GM10266 (cell line): ENCODE measurements at regions not wholly inside any gene's neighbourhood (a gene's known extent, or its start where the extent isn't known, plus 50 kb on each side); places are given as distances from the start of the nearest gene placed in this dataset.

Experiments used
- DNase-seq: peaks from one replicate; pipeline ENCODE4 v3.0.0; 2012; ENCODE audit errors: extremely low spot score
- CTCF ChIP-seq: IDR thresholded peaks from 2 replicates; pipeline ENCODE4 v1.5.1; 2012; ENCODE audit warnings: mild to moderate bottlenecking, low read depth; ENCODE audit not compliant: control insufficient read depth, insufficient read depth; ENCODE audit errors: missing control alignments

DNA sequence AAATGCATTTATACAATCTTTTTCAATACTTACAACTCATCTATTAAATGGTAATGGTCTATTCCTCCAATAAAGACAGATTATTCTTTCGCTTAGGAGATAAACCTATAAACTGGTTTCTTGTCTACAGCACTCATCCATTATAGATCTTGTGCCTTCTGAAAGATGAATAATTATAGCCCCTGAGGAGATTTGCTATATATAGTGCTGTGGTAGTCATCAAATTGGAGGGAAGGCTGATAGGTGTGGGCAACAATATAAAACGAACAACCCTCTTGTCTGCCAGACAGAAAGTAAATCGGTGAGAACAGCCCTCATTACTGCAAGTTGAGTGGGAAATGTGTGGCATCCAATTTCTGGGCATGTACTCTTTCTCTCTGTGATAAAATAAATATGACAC is 292.5 kb upstream of the CNR1 start:
- TF ChIP-seq CTCF = no peak
- DNase-seq = no peak

- TF ChIP-seq CTCF = no peak
- DNase-seq = no peak
Observed at GRCh38 chr6:88456221-88456859, 290.2 kb upstream of the CNR1 start.

DNA sequence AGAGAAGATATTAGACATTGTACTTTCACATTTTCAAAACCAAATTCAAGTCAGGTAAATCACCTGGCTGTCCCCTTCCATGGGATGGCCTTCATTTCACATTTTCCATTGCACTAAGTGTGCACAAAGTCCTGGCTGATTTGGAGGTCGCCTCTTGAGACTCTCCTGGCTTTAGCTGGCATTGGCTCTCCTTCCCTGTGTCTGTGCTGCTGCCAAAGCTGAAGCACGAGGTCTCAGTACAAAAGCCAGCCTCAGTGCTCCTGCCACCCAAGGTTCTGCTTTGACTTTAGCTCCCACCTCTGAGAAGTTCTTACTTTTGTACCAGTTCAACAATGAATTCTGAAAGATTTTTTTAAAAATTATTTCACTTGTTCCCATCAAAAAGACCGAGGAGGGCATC is 289.2 kb upstream of the CNR1 start:
- no peak for TF ChIP-seq CTCF
- no peak for DNase-seq

DNA sequence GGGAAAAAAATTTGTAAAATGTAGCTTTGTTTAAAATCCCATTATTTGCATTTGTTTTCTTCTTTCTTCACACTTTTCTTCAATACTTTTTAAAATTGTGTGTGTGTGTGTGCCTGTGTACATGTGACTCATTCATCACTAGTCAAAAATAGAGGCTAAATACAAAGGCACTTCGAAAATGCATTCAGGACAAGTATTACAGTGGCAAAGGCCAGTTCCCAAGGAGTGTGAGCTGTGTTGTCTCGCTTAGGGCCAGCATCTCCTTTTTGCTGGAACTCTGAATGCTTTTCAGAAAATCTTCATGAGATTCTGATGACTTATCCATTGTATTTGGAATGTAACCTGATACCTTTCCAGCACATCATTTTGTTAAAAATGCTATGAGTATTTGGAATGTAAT is 288.5 kb upstream of the CNR1 start:
- TF ChIP-seq CTCF = no peak
- DNase-seq = no peak

DNA sequence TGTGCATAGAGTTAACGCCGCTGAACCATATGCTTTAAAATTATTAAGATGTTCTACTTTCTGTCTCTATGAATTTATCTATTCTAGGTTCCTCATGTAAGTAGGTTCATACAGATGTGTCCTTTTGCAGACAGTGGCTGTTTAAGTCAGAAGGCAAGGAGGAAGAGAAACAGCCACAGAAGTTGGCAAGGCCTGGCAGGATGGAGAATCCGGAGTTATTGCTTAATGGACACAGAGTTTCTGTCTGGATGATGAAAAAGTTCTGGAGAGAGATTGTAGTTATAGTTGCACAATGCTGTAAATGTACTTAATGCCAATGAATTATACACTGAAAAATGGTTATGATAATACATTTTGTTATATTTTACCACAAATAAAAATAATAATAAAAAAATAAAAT is 283.6 kb upstream of the CNR1 start:
- no peak for TF ChIP-seq CTCF
- DNase-seq = no peak

GRCh38 chr6:88445188-88445965 is 279.2 kb upstream of the CNR1 start:
- no peak for DNase-seq
- no peak for TF ChIP-seq CTCF

- no peak for DNase-seq
- TF ChIP-seq CTCF = no peak
Observed at GRCh38 chr6:88443554-88443953, 277.4 kb upstream of the CNR1 start.
